ENCODE measurements at regions not wholly inside any gene's neighbourhood (a gene's known extent, or its start where the extent isn't known, plus 50 kb on each side); places are given as distances from the start of the nearest gene placed in this dataset.
"Not testable (repeated sequence)": the region's sequence is repeated elsewhere in the genome, so short reads cannot be mapped to it uniquely, and the experiment has no call there.

DNA sequence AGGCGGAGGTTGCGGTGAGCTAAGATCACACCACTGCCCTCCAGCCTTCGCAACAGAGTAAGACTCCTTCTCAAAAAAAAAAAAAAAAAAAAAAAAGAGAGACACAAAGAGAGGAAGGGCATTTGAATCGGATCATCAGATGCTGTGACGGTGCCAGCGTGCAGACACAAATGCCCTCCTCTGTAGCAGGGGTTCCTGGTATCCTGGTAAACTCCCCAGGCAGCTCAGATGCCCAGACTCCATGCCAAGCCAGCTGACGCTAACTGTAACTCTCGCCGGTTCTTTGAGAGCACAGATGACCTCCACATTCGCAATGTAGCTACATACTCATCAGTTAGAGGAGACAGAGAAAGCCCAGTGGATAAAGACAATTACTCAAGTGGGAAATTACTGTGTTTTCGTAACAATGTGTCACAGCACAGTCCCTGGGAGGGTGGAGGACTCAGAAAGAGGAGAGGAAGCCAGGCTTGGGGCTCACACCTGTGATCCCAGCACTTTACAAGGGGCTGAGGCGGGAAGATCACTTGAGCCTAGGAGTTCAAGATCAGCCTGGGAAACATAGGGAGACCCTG lies 153.1 kb downstream of the BRD1 start:
- no peak for FAIRE-seq

DNA sequence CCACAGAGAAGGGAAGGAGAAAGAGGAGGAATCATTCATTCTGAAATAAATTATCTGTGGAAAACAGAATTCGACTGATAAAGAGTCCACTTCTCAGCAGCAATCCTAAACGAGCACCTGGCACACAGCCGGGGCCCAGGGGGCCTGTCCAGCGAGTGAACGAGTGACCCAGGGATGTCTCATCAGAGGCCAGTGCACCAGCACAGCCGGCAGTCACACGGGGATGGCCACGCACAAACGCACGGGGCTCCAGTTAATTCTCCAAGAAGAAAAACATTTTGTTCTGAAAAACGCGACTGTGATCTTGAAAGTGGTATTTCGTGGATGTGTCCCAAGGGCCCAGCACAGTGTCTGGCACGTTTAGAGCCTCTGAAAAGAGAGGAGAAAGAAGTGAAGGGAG lies 154.6 kb downstream of the BRD1 start:
- no peak for FAIRE-seq

DNA sequence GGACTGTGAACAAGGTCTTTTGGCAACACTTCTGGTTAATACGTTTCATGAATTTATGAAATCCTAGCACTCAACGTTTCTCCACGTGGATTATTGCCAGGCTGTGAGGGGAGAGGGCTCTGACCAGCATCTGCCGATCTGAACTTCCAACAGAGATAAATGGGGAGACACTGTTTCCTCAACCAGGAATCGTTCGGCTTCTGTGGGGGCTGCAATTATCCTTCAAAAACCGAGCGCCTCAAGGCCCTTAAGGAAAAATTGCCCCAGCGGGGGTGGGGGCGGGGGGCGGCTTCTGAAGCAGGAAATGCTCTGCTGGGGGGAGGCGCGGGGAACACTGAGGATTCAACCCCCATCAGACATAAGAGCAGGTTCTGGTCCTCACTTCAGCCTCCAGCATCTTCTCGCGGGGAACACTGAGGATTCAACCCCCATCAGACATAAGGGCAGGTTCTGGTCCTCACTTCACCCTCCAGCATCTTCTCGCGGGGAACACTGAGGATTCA lies 155.6 kb downstream of the BRD1 start:
- FAIRE-seq, result no peak

DNA sequence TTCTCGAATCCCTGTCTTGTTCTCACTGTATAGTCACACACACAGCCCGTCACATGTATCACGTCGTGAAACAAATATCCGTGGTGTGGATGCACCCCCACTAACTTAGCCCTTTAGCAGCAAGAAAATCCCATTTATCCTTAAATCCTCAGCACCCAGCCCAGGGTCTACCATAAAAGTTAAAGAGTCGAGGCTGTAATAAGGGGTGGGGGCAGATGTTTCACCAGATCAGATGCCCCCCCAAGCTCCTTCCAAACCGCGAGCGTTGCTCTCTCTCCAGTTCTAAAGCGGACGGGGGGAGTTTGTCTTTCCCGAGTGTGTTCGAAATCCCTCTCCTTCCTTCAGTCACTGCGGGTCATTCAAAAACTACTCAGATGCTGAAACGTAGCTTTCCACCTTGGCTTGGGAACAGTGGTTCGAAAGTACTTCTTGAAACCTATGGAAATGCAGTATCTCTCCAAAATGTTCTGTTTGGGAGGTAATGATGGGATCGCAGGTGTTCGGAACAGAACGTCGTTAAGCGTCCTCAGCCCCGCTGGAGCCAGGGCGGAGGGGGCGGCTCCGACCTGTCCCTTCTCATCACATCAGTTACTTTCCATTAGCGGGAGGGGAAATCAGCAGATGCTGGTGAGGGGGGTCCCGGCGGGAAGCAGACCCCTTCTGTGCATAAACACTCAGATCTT lies 156.2 kb downstream of the BRD1 start:
- no peak for FAIRE-seq

DNA sequence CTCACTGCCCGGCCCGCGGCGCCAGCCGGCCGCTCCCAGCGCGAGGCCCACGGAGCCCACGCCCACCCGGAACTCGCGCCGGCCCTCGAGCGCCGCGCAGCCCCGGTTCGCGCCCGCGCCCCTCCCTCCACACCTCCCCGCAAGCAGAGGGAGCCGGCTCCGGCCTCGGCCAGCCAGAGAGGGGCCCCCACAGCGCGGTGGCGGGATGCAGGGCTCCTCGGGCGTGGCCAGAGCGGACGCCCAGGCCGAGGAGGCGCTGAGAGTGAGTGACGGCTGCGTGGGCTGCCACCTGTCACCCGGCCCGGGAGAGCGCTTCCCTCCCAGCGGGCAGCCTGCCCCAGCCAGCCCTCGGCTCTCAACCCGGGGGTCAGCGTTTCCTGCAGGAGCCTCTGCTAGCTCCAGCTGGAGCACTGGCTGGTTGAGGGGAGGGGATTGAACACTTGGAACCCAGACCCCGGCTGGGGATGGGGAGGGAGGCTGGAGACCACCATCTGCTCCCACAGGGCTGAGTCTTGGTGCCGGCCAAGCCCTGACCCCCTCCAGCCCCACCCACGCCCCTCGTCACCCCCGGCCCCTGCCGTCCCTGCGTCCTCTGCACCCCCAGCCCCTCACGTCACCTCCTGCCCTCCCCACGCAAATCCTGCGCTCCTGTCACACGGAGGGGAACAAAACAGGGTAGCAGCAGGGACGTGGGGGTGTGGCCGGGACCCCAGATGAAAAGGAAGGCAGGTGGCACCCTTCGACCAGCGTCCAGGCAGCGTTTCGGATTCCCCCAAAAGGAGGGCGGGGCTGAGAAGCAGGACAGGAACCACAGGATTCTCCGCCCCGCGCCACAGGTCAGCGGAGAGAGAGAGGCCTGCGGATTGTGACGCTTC lies 157.0 kb downstream of the BRD1 start:
- no peak for FAIRE-seq

DNA sequence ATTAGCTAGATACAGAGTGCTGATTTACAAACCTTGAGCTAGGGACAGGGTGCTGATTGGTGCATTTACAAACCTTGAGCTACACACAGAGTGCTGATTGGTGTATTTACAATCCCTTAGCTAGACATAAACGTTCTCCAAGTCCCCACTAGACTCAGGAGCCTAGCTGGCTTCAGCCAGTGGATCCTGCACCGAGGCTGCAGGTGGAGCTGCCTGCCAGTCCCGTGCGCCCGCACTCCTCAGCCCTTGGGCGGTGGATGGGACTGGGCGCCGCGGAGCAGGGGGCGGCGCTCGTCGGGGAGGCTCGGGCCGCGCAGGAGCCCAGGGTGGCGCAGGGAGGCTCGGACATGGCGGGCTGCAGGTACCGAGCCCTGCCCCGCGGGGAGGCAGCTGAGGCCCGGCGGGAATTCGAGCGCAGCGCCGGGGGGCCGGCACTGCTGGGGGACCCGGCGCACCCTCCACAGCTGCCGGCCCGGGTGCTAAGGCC lies 157.7 kb downstream of the BRD1 start:
- not testable (repeated sequence) for FAIRE-seq

DNA sequence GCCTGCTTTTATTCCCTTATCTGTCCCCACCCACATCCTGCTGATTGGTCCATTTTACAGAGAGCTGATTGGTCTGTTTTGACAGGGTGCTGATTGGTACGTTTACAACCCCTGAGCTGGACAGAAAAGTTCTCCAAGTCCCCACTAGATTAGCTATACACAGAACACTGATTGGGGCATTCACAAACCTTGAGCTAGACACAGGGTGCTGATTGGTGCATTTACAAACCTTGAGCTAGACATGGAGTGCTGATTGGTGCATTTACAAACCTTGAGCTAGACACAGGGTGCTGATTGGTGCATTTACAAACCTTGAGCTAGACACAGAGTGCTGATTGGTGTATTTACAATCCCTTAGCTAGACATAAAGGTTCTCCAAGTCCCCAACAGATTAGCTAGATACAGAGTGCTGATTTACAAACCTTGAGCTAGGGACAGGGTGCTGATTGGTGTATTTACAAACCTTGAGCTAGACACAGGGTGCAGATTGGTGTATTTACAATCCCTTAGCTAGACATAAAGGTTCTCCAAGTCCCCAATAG lies 158.2 kb downstream of the BRD1 start:
- FAIRE-seq, result not testable (repeated sequence)

DNA sequence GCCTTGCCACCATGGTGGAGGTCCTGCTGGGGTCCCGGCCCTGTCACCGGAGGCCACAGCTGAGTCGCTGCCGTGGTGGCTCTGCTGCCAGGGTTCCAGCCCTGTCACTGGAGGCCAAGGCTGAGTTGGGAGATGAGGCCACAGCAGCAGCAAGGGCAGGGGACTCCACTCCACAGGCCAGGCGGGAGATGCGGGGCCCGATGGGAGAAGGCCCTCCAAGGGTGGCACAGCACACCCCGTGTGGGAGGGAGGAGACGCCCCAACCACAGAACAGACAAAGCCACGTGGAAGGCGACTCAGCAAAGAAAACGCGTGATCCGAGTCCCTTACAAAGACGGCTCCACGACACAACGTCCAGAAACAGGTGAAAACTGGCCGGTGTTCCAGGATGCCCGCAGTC lies 159.3 kb downstream of the BRD1 start:
- no peak for FAIRE-seq

DNA sequence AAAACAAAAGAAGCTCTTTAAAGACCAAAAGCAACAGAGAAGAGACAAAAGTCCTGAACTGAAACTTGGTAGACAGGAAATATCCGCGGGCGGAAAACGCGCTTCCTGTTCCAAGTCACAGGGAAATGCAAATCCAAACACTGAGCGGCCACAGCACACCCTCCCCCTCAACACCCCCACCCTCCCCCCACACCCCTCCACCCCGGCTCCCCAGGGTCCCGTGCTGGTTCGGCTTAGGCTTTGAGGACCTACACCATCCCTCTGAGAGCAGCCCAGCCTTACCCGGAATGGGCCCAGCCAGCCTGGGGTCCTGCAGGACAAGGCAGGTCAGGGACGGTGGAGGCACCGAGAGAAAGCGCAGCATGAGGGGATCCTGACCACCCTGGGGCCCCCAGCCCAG lies 160.4 kb downstream of the BRD1 start:
- no peak for FAIRE-seq

DNA sequence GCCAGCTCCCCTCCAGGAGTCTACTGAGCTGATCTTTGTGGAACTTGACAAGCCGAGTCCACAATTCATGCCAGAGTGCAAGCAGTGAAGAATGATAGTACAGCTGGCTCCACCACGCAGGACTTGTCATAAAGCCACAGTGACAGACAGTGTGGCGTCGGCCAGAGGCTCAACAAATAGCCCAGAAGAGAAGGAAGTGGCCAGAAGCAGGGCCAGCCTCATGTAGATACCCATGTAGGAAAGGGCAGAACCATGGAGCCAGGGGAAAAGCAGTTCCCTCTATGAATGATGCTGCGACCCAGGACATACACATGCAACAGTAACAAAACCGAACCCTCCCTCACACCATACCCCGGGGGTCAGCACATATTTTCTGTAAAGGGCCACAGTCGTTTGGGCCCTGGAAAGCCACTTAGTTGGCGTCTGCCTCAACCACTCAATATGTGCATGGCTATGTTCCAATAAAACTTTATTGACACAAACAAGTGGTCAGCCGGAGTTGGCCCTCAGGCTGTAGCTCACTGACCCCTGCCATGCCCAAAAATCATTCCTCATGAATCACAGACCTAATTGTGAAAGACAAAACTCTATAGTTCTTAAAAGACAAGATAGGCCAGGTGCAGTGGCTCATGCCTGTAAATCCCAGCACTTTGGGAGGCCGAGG lies 161.4 kb downstream of the BRD1 start:
- FAIRE-seq, result no peak

DNA sequence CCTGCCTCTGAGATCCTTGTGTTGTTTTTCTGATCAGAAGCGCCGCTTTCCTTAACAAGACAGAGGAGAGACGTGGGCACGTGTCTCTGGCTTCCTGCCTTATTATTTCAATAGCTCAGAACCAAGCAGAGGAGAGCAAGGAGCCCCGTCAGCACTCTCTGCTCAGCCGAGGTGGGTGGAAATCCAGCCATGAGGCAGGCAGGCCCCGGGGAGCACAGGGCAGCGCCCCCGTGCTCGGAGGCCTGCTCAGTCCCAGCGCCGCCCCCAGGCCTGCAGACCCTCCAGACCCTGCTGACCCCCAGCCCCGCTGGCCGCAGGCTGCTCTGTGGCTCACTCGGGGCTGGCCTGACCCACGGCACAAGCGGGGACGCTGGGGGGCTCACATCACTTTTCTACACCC lies 162.8 kb downstream of the BRD1 start:
- FAIRE-seq, result no peak

DNA sequence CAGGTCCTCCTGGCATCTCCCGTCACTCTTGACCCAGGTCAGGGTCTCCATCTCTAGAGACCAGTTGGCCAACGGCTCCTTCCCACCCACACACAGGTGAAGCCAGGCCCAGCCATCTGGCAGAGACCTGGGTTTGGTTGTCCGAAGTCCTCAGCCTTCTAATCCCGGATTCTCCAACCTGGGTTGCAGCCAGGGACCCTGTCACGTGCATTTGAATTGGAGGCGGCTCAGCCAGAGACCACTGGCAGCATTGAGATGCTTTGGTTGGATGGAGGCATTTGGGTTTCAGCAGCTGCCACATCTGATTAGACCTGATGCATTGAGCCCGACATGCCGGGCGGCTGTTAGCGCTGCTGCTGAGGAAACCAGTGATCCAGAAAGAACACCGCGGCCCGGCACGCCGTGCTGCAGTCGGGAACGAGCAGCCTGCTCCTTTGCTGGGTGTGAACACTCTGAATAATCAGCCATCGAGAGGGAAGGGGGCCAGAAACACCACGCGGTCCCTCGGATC lies 163.2 kb downstream of the BRD1 start:
- no peak for FAIRE-seq

DNA sequence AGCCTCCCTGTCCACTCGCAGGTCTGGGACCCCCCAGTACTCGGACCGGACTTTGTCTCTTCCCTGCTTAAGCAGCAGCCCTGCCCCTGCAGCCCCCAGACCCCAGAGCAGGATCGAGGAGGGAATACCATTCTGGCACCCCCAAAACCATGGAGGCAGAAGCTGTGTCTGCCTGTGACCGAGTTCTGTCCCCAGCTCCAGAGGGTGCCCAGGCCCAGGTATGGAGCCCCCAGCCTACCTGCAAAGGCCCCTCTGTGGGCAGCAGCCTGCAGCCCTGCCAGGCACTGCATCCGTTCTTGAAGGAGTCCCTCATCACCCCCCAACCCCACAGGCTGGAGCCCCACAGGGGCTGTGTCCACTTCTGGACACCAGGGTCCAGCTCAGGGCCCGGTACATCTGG lies 163.8 kb downstream of the BRD1 start:
- no peak for FAIRE-seq

DNA sequence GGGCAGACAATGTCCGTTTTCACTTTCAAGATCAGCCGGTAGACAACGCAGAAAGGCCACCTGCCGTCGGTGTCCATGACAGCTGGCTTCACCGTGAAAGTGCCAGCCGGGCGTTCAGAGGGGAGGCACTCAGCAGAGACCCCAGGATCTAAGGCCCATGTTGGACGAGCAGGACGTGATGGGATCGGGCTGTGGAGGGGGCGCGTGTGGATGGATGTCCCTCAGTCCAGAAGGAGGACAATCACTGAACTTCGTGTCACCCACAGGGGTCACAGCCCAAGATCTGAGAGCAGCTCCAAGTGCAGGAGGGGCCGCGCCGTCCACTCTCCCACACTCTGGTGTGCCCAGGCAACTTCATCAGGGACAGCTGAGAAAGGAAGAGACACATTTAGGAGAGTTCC lies 164.4 kb downstream of the BRD1 start:
- no peak for FAIRE-seq

DNA sequence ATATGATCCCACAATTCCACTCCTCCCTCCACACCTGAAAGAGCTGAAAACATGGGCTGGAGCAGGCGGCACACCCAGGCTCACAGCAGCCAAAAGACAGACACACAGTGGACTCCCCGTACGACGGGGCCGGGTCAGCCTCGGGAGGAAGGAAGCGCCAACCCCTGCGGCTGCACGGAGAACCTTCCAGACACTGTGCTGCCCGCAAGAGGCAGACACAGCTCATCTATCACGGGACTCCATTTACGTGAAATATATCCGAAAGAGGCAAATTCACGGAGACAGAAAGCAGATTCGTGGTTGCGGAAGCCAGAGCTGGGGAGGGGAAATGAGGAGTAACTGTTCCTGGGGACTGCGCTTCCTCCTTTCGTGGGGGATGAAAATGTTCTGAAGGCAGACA lies 165.0 kb downstream of the BRD1 start:
- no peak for FAIRE-seq

DNA sequence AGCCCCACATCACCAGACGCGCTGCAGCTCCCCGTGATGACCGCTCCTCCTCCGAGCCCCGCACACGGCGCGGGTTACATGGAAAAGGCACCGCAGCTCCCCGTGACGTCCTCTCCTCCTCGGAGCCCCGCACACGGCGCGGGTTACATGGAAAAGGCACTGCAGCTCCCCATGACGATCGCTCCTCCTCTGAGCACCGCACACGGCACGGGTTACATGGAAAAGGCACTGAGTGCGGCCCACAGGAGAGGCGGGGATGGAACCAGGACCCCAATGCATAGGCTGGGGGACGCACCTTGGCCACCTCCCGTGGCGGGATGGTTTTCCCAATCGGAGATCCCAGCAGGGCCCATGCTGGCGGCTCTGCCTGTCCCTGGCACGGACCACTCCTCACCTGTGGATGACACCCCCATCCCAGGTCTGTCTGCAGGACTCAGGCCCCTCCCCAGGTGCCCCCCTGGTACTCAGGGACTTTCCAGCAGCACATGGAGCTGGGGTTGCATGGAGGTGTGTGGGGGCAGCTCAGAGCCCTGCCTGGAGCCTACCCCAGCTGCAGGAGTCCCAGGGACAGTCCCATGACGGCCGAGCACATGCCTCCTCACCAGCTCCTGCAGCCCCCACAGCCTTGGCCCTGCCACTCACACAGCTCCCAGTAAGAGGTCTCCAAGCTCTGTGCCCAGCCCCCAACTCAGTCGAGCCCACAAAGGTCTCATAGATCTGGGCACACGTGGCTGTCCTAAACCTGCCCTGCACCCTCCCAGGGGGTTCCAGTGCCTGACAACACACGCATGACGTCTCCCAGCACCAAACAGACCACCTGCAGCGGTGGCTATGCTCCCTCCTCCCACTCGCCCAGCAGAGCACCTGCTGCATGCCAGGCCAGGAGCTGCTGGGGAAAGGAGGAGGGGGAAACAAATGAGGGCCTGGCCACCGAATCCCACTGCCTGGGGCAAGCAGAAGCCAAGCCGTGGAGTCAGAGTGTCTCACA lies 166.6 kb downstream of the BRD1 start:
- FAIRE-seq, result no peak

DNA sequence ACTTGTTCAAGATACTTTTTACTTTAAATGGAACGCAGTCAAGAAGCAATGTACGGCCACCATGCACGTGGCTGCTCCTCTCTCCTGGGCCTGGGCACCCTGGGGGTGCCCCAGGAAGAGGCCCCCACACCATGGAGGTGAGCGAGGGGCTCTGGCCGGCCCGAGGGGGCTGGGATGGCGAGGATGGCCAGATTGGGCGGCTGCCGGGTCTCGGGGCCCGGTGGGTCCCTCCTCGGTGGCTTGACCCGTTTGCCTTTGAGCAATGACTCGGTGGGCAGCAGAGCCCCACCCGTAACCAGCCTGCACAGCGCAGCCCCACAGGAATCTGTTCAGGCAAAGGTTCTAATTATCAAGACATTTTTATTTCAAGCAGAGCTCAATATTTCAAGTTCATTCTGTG lies 167.4 kb downstream of the BRD1 start:
- FAIRE-seq, result no peak

DNA sequence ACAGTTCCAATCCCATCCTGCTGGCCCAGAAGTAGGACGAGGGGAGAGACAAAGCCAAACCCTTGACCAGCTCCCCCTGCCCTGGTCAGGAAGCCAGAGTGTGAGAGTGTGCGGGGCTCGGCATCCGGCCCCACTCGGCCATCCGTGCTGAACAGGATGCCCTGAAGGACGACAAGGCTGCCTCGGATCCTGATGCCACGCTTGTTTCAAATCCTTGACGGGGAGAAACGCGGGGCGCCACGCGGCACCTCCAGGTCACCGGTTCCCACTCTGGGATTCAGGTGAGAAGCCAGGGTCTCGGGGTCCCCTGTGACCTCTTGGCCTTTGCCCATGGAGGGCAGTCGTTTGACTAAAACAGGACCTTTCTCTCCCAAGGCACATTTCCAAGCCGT lies 167.8 kb downstream of the BRD1 start:
- no peak for FAIRE-seq

DNA sequence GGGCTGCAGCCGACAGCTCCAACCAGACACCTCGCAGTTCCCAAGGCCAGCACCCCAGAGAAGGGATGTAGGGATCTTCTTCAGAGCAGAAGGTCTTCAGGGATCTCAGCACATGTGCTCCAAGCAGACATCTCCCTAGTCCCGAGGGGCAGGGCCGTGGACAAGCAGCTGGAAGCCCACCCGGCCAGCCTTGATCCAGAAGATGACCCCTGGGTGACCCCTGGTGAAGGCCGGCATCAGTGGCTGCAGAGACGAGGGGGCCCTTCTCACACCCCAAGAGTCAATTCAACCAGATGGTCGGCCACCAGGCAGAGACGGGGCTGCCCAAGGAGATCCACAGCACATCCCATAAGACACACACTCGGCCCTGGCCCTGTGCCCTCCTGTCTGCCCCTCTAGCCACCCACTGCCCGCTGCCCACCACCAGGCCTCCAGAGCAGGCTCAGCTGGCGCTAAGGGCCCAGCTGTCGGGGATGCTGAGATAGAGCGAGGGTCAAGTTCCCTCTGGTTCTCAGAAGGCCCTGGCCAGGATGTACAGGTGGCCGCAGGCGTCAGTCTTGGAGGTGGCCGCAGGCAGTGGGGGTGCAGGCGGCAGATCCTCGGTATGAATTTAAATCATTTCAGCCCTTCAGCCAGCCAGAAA lies 168.3 kb downstream of the BRD1 start:
- no peak for FAIRE-seq

DNA sequence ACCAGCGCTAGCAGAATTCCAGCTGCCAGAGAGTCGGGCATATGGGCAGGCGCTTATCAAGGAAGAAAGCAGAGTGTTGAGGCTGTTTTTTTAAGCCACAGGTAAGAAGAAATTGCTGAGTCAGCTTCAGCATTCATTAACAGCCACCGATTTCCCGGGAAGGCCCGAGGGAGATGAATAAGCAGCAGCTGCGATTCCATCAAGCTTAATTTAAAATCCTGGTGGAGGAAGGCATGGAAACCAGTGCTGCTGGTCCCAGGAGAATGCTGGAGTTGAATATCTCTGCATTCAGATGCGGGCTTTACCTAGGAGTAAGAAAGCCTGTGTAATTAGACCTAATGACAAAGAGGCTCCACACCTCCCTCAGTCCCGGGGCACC lies 168.8 kb downstream of the BRD1 start:
- no peak for FAIRE-seq
